Activated naive CD4-positive, alpha-beta T cell treated with anti-CD3 and anti-CD28 coated beads, Interleukin-2, amount 10 ng/mL, durations not matched to agents 7 days and 5 days (primary cell): ENCODE measurements at regions not wholly inside any gene's neighbourhood (a gene's known extent, or its start where the extent isn't known, plus 50 kb on each side); places are given as distances from the start of the nearest gene placed in this dataset.

Source experiments
- CTCF ChIA-PET: fragments of 350-600 bp; sonication (Branson Sonifier 250); formaldehyde crosslinking; loops from one replicate; lab custom pipeline; 2021; ENCODE audit warnings: antibody characterized with exemption; lab: Charles Lee
- DNase-seq: peaks from one replicate; pipeline ENCODE4 v3.0.0-alpha.2; 2020
- H3K27ac Mint-ChIP-seq: one replicate; pipeline ENCODE4 v1.8.0; 2021; ENCODE audit warnings: mild to moderate bottlenecking, moderate library complexity, mixed read lengths
- H3K27me3 Mint-ChIP-seq: one replicate; pipeline ENCODE4 v1.8.0; 2021; ENCODE audit warnings: mild to moderate bottlenecking, mixed read lengths
- H3K36me3 Mint-ChIP-seq: one replicate; pipeline ENCODE4 v1.8.0; 2021; ENCODE audit warnings: mixed read lengths
- H3K4me1 Mint-ChIP-seq: one replicate; pipeline ENCODE4 v1.8.0; 2021; ENCODE audit warnings: mixed read lengths
- H3K4me3 Mint-ChIP-seq: one replicate; pipeline ENCODE4 v1.8.0; 2021; ENCODE audit warnings: mild to moderate bottlenecking, moderate library complexity, mixed read lengths
- H3K9me3 Mint-ChIP-seq: one replicate; pipeline ENCODE4 v1.8.0; 2021; ENCODE audit warnings: mixed read lengths

DNA sequence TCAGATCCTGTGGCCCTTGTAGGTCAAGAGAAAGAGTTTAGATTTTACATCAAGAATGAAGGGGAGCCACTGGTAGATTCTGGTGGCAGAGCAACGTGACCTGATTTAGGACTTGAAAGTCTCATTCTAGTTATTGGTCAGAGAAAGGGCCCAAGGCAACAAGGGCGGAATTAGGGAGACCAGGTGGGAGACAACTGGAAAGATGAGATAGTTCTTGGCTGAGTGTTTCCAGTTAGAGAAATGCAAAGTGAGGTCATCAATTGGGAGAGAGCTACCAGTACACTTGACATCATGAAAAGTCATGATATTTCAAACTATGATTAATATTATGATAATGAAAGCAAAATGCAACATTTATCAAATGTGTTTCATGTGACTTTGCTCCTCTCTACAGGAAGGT is 147.2 kb upstream of the FAM20A start:
- H3K36me3 Mint-ChIP-seq: no peaks in the 10 kb centered on the region
- H3K9me3 Mint-ChIP-seq: no peaks in the 10 kb centered on the region
- CTCF ChIA-PET: no interaction called here
- no peak overlapping the region for H3K4me3 Mint-ChIP-seq
- DNase-seq: no peak
- peaks cover 4% of the 10 kb centered on the region for H3K27me3 Mint-ChIP-seq
- H3K4me1 Mint-ChIP-seq: no peaks in the 10 kb centered on the region
- H3K27ac Mint-ChIP-seq: no peak overlapping the region

DNA sequence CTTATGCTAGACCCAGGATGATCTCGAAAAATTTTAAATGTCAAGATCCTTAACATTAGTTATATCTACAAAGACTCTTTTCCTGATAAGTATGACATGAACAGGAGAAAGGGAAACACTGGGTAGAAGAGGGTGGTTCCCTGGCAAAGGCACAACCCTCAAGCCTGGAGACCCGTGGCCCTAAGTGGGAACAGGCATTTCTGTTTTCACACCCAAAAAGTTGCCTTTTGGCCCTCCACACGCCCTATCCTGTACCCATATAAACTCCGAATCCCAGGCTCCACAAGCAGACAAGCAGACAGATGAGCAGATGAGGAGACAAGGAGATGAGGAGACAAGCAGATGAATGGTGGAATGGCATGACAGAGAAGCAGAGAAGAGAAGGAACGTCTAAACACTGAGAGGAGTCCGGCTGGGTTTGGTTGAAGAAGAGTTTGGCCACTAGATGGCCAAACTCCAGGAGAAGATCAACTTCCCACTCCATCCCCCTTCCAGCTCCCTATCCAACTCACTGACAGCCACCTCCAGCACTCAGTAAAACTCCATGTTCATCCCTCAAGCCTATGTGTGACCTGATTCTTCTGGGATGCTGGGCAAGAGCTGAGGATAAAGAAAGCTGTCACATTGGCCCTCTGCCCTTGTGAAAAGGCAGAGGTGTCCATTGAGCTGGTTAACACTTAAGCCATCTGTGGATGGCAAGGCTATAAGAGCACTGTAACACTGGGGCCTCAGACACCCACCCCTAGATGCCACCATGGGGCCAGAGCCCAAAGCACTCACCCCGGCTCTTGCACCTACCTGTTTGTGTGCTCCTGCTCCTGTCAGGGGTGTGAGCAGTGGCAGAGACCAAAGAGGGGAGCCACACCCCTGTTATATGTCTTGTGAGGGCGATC is 139.6 kb upstream of the FAM20A start:
- Mint-ChIP-seq H3K4me3 (no peak overlapping the region), H3K4me1 (no peaks in the 10 kb centered on the region), H3K27ac (no peak overlapping the region), H3K9me3 (no peaks in the 10 kb centered on the region), H3K36me3 (no peaks in the 10 kb centered on the region), H3K27me3 (peaks cover 29% of the 10 kb centered on the region)
- CTCF ChIA-PET: no interaction called here
- DNase-seq: no peak

DNA sequence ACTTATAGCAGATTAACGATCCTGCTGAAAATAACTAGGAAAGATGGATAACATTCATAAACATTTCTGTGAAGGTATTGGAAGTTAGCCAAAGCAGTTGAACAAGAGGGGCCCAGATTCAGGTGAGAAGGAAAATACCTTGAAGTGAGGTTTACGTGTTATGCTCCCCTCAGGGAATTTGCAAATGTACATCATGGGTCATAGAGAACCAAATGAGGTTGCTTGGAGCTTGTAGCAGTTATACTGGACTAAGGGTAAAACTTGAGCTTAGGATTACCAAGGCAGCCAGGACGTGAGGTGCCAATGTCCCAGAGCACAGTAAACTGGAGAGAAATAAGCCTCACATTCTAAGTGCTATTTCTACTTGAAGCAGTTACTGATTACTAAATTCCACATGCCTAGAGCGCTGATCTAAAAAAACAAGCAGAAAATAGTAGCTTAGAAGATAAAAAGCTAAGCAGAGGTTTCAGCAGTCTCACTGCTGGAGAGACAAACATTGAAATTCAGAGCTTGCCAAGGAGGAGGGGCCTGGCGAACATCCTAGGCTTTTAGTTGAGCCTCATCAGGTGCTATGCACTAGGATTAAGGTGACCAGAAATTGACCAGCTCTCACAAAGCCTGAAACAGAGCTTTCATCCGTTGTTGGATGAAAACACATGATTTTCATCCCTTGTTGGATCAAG is 136.7 kb upstream of the FAM20A start:
- H3K4me1 Mint-ChIP-seq: no peaks in the 10 kb centered on the region
- H3K36me3 Mint-ChIP-seq: no peaks in the 10 kb centered on the region
- H3K27ac Mint-ChIP-seq: no peak overlapping the region
- H3K4me3 Mint-ChIP-seq: no peak overlapping the region
- CTCF ChIA-PET: no interaction called here
- H3K9me3 Mint-ChIP-seq: no peaks in the 10 kb centered on the region
- H3K27me3 Mint-ChIP-seq: peaks cover 28% of the 10 kb centered on the region
- DNase-seq: no peak

DNA sequence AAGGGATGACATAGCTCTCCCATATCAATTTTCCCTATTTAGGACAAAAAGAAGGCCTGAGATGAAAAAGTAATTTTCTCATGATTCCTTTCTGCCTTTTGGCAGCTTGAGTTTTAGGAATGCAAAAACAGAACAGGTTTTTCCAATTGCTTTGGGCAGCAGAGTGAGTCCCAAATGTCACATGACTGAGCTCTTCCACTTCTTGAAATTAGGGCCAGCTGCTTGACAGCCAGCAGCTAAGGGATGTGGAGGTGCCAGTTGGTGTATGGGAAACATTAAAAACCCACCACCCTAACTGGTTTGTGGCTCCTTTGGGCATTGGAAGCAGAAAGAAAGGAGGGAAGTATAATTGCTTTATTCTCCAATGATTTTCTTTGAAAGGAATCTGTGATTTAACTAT is 133.8 kb upstream of the FAM20A start:
- H3K36me3 Mint-ChIP-seq: no peaks in the 10 kb centered on the region
- H3K27ac Mint-ChIP-seq: no peak overlapping the region
- no peaks in the 10 kb centered on the region for H3K9me3 Mint-ChIP-seq
- no peak for DNase-seq
- H3K4me1 Mint-ChIP-seq: no peaks in the 10 kb centered on the region
- no peak overlapping the region for H3K4me3 Mint-ChIP-seq
- CTCF ChIA-PET: no interaction called here
- peaks cover 9% of the 10 kb centered on the region for H3K27me3 Mint-ChIP-seq

DNA sequence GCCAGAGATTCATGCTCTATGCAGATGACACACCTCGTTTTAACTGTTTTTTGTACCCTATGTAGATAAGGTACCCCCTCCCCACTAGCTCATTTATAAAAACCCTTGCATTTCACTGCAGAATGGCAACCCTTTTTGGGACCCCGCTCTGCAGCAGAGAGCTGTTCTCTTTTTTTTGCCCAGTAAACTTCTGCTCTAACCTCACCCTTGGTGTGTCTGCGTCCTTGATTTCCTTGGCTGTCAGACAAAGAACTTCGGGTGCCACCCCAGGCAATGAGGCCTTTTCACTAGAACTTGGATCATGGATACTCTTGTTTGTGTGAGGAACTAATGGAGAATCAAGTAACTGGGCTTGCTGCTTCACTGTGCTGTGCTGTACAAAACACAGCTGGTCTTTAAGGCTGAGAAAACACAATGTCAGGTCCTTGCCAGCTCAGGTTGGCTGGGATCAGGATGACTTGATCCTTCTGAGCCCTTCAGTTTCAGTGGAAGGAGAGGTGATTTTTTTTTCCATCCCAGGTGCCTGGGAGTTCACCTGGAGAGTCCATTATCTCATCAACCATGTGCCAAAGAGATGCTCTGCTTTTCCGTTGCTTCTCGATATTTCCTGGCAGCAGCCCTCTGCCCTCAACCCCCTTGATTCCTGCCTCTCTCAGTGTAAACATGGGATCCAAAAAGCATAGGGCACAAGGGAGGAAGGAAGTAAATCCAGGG is 133.2 kb upstream of the FAM20A start:
- no peak overlapping the region for H3K4me3 Mint-ChIP-seq
- DNase-seq: no peak
- H3K9me3 Mint-ChIP-seq: no peaks in the 10 kb centered on the region
- no peak overlapping the region for H3K27ac Mint-ChIP-seq
- no peaks in the 10 kb centered on the region for H3K4me1 Mint-ChIP-seq
- H3K27me3 Mint-ChIP-seq: peaks cover 9% of the 10 kb centered on the region
- H3K36me3 Mint-ChIP-seq: no peaks in the 10 kb centered on the region
- CTCF ChIA-PET: no interaction called here

DNA sequence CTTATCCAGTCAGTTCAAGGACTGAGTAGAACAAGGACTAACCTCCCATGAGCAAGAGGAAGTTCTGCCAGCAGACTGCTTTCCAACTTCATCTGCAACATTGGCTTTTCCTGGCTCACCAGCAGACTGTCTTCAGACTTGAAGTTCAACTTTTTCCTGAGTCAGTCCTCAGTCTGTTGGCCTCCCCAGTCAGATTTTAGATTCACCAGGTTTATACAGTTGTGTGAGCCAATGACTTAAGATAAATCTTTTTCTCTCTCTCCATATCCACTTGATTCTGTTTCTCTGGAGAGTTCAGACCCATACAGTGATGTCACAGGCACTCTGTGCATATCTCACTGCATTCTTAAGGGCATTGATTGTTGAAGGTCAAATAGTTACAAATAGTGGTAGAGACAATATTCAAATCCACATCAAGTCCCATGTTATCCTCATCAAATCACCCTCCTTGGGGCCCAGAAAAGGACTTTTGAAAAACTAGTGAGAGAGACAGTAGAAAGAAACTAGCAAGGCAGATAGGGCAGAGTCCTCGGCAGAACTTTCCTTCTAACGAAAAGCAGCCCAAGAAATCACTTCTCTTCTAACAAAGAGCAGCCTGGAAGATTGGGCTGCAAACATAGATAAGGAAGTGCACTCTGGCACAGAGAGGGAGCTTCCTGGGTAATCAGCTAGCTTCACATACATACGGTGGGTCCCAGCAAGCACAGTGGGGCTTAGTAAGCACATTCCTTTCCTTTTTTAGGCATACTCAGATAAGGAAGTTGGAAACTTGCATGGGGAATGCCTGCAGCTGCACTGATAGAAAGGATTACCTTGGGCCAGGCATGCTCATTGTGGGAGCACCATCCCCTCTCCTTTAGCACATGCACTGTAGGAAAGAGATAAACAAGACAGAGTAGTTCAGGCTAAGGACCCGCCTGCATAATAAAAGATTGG is 132.3 kb upstream of the FAM20A start:
- Mint-ChIP-seq H3K9me3 (no peaks in the 10 kb centered on the region), H3K36me3 (no peaks in the 10 kb centered on the region), H3K27ac (no peak overlapping the region), H3K27me3 (peaks cover 9% of the 10 kb centered on the region), H3K4me3 (no peak overlapping the region), H3K4me1 (no peaks in the 10 kb centered on the region)
- CTCF ChIA-PET: no interaction called here
- DNase-seq: no peak

GRCh38 chr17:68732301-68732749 is 131.2 kb upstream of the FAM20A start:
- no peak for DNase-seq
- H3K27me3 Mint-ChIP-seq: peaks cover 4% of the 10 kb centered on the region
- no peak overlapping the region for H3K27ac Mint-ChIP-seq
- H3K4me1 Mint-ChIP-seq: no peaks in the 10 kb centered on the region
- no peaks in the 10 kb centered on the region for H3K36me3 Mint-ChIP-seq
- CTCF ChIA-PET: no interaction called here
- no peaks in the 10 kb centered on the region for H3K9me3 Mint-ChIP-seq
- no peak overlapping the region for H3K4me3 Mint-ChIP-seq

DNA sequence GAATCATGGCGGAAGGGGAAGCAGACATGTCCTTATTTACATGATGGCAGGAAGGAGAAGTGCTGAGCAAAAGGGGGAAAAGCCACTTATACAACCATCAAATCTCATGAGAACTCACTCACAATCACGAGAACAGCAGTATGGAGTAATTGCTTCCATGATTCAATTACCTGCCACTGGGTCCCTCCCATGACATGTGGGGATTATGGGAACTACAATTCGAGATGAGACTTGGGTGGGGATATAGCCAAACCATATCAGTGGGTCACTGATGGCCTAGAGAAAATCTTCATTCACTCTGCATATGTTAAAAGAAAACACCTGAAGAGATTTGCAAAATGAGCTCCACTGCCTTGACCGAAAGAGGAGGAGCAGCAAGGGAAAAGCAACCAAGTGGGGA is 130.3 kb upstream of the FAM20A start:
- peaks cover 4% of the 10 kb centered on the region for H3K27me3 Mint-ChIP-seq
- H3K9me3 Mint-ChIP-seq: no peaks in the 10 kb centered on the region
- CTCF ChIA-PET: no interaction called here
- H3K36me3 Mint-ChIP-seq: no peaks in the 10 kb centered on the region
- no peaks in the 10 kb centered on the region for H3K4me1 Mint-ChIP-seq
- no peak overlapping the region for H3K27ac Mint-ChIP-seq
- no peak for DNase-seq
- no peak overlapping the region for H3K4me3 Mint-ChIP-seq

DNA sequence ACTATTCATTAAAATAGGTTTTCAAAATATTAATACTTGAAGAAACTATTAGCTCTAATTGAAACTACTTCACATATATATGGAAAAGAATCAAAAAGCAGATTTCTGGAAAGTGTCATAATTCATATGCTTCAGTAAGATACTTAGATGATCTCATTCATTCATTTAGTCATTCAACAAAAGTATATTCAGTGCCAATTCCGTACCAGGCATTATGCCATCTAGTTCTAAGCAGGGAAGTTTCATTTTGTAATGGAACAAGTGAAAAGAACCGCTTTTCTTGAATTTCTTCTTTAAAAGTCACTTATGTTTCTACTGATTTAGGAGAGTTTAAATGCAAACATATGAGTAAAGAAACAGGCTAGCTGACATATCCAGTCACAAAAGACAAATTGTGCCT is 118.3 kb upstream of the FAM20A start:
- H3K4me1 Mint-ChIP-seq: no peaks in the 10 kb centered on the region
- no peak overlapping the region for H3K27ac Mint-ChIP-seq
- H3K9me3 Mint-ChIP-seq: no peaks in the 10 kb centered on the region
- peaks cover 12% of the 10 kb centered on the region for H3K27me3 Mint-ChIP-seq
- DNase-seq: no peak
- H3K36me3 Mint-ChIP-seq: no peaks in the 10 kb centered on the region
- CTCF ChIA-PET: no interaction called here
- H3K4me3 Mint-ChIP-seq: no peak overlapping the region

GRCh38 chr17:68718926-68719325 is 117.8 kb upstream of the FAM20A start:
- no peak for DNase-seq
- CTCF ChIA-PET: no interaction called here
- Mint-ChIP-seq H3K9me3 (no peaks in the 10 kb centered on the region), H3K27me3 (peaks cover 11% of the 10 kb centered on the region), H3K27ac (no peak overlapping the region), H3K4me1 (no peaks in the 10 kb centered on the region), H3K36me3 (no peaks in the 10 kb centered on the region), H3K4me3 (no peak overlapping the region)

GRCh38 chr17:68718465-68718864 is 117.3 kb upstream of the FAM20A start:
- CTCF ChIA-PET: no interaction called here
- H3K4me3 Mint-ChIP-seq: no peak overlapping the region
- no peaks in the 10 kb centered on the region for H3K9me3 Mint-ChIP-seq
- no peak overlapping the region for H3K27ac Mint-ChIP-seq
- H3K27me3 Mint-ChIP-seq: peaks cover 11% of the 10 kb centered on the region
- no peaks in the 10 kb centered on the region for H3K4me1 Mint-ChIP-seq
- H3K36me3 Mint-ChIP-seq: no peaks in the 10 kb centered on the region
- no peak for DNase-seq

DNA sequence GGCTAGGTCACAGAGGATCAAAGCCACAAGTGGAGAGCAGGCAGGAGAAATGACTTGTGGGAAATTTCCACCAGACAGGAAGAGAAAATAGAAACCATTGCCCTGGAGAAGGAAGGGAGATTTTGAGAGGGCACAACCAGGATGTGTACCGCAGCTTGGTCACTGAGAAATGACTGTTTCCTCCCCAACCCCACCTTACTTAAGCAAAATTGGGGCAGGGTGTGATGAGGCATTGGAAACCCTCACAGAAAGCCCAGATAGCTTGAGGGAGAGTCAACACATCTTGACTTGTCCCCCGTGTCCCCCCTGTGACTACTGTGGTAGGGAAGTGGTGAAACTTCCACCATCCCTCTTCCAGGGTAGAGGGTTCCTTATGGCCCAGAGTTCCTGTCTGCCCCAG is 113.5 kb upstream of the FAM20A start:
- Mint-ChIP-seq H3K27ac (no peak overlapping the region), H3K9me3 (no peaks in the 10 kb centered on the region), H3K4me1 (no peaks in the 10 kb centered on the region), H3K4me3 (no peak overlapping the region), H3K36me3 (no peaks in the 10 kb centered on the region), H3K27me3 (peaks cover 7% of the 10 kb centered on the region)
- CTCF ChIA-PET: no interaction called here
- no peak for DNase-seq

DNA sequence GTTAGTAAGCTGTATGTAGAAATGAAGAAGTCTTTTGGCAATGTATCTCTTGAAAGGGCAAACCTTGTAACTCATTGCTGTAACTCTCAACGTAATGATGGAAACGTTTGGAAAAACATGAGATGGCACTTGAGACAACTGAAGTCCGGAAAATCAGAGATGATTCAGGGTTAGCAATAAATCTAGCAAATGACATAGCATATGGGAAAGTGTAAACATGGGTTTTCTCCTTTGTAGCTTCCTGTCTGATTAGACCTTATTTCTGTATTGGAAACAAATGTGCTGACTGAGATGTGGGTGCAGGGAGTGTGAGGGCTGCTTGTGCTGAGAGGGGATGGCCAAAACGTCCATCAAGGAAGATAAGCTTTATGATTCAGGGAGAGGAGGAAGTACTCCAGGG is 110.7 kb upstream of the FAM20A start:
- DNase-seq: no peak
- no peaks in the 10 kb centered on the region for H3K4me1 Mint-ChIP-seq
- no peaks in the 10 kb centered on the region for H3K9me3 Mint-ChIP-seq
- no peaks in the 10 kb centered on the region for H3K36me3 Mint-ChIP-seq
- CTCF ChIA-PET: no interaction called here
- no peak overlapping the region for H3K4me3 Mint-ChIP-seq
- H3K27ac Mint-ChIP-seq: no peak overlapping the region
- H3K27me3 Mint-ChIP-seq: no peaks in the 10 kb centered on the region

DNA sequence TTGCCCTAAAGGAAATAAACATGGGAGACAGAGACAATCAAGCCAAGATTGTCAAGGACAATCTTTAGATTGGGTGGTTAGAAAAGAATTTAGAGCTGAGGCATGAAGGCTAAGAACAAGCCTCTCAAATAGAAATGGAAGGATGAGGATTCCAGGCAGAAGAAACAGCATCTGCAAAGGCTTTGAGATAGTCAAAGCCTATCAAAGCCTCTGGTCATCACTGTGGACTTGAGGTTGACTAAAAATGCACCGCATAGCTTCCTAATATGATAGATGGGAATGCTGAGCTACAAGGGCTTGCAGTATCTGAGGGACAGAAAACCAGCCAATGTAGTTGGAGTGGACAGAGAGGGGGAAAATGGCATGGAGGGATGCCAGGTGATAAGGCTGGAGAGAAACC is 109.8 kb upstream of the FAM20A start:
- Mint-ChIP-seq H3K27me3 (no peaks in the 10 kb centered on the region), H3K4me1 (no peaks in the 10 kb centered on the region), H3K36me3 (no peaks in the 10 kb centered on the region), H3K9me3 (no peaks in the 10 kb centered on the region), H3K4me3 (no peak overlapping the region), H3K27ac (no peak overlapping the region)
- CTCF ChIA-PET: no interaction called here
- DNase-seq: no peak
